NOMO-1 (cell line): ENCODE measurements at regions not wholly inside any gene's neighbourhood (a gene's known extent, or its start where the extent isn't known, plus 50 kb on each side); places are given as distances from the start of the nearest gene placed in this dataset.

Experiments
- DNase-seq, 2 experiments: peaks; one replicate each; lab custom pipeline; 2025; ENCODE audit not compliant: unreplicated experiment in 2 of 2; lab: John Stamatoyannopoulos, UW

DNA sequence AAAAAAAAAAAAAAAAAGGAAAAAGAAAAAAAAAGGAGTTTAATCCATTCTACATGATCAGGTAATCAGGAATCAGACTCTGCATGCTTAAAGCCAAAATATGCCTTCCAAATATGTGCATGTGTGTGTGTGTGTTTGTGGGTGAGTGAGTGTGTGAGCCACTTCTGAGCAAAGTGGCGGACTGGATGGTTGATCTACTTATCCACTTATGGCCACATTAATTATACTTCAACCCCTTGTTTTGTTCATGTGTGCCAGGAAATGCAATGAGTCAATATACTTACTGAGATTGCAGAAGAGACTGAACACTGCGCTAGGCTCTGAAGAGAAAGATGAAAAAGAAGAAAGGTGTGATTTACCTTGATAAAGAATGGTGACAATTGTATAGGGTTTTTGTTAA, 586.5 kb upstream of the NXPH2 start:
- DNase-seq, result no peak

DNA sequence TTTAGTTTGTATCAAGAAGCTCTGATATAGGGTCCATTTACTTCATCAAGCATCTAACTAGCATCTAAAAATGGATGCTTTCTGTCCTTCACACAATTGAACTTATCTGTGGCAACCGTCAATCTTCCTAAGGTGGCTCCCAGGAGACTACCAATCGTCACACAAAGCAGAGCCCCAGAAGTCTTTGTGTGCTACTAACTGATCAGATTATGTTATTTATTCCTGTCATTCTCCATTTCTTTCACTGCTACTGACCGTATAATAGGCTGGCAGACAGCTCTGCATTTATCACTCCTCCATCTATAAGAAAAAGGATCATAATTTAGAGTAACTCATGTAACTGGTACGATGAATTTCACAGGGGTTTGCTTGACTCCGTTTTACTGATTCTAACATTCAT, 585.0 kb upstream of the NXPH2 start:
- no peak for DNase-seq

DNA sequence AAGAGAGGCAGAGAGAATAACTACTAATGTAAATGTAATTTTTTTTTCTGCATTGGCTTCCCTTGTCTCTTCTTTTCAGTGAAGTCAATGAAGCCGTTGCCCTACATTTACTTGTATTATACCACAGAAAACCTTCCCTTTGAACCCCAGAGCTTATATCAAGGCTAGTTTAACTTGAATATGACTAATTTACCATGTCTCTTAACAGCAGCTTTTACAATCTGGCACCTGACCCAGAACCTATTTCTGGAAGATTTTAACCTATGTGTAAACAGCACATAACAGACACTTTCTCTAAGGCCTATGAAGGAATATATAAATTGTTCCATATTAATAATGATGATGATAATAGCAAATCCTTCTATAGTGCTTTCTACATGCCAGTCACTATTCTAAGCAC, 580.5 kb upstream of the NXPH2 start:
- no peak for DNase-seq

DNA sequence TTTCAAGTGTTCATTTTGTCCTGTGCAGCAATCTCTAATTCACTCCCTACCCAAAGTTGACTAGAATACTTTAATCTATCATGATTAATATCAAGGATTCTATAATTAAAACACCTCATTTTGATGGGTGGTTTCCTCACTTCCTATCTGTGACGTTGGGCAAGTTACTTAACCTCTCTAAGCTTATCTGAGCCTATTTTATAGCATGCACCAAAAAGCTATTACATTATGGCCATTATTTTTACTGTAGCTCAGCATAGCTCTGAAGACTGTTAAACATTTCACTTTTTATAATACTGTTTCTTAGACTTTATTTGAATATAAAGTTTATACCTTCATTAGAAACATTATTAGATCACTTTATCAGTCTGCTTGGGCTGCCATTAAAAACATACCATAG, 579.6 kb upstream of the NXPH2 start:
- no peak for DNase-seq

DNA sequence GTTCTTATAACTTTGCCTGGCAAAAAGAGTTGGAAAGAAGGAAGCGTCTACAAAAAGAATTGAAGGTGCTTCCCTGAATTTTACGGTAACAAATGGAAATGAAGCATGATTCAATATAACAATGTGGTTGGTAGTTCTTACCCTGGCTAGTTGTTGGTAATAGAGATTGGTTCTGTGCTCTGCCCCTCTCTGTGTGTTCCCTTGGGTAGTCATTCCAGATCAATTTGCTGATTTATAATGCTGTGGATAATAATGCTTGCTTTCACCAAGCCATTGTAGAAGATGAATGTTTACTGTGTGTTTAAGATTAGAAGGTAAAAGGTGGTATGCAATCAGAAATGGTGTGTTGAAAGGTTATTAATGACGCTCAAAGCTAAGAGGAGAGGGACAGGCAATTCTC, 577.8 kb upstream of the NXPH2 start:
- no peak for DNase-seq

DNA sequence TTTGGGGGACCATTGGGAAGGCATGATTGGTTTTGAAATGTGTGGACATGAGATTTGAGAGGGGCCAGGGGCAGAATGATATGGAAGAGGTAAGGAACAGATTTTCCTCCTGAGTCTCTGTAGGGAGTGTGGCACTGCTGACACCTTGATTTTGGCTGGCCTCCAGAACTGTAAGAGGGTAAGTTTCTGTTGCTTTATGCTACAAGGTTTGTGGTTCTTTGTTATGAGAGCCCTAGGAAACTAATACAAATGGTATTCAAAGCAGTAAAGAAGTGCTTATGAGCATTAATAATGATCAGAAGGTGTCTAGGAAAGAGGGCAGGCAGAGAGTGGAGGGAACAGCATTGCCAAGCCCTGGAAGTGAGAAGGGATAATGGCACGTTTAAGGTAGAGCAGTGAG, 574.3 kb upstream of the NXPH2 start:
- no peak for DNase-seq

DNA sequence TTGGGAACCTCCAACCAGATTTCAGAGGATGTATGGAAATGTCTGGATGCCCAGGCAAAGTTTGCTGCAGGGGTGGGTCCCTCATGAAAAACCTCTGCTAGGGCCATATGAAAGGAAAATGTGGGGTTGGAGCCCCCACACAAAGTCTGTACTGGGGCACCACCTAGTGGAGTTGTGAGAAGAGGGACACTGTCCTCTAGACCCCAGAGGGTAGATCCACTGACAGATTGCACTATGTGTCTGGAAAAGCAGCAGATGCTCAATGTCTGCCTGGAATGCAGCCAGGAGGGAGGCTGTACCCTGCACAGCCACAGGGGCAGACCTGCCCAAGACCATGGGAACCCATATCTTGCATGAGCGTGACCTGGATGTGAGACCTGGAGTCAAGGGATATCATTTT, 573.7 kb upstream of the NXPH2 start:
- DNase-seq, result no peak

DNA sequence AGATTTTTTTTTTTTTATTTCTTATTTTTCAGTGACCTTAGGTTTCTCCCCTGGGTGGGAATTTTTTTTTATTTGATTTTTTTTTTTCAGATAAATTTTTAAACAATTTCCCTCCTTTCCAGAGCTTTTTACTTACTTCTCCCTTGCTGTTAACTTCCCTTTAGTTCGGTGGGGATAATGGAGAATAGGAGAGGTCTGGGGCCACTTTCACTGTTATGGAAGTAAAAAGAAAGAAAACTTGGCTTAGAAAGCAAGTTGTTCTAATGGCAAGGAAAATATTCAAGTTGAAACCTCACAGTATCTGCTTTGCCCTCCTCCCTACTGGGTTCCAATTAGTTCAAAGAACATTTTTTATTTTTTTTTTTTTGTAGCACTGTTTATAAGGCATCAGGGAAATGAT, 537.1 kb upstream of the NXPH2 start:
- DNase-seq, result no peak

DNA sequence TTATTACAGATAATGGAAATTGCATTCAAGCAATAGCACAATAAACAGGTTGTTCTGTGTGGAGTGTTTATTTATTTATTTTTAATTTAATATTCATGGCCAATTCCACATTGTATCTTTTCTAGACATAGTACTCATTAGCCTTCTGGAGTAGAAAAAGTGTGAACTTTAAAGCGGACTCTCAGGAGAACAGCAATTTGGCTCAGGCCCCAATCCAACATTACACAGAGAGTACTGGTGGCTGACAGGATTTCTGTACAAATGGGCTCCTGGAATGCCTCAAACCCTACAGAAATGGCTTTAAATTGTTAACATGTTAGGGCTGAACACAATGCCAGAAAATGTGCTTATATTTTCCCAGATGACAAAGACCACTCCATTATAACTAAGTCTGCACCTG, 533.9 kb upstream of the NXPH2 start:
- DNase-seq, result no peak

DNA sequence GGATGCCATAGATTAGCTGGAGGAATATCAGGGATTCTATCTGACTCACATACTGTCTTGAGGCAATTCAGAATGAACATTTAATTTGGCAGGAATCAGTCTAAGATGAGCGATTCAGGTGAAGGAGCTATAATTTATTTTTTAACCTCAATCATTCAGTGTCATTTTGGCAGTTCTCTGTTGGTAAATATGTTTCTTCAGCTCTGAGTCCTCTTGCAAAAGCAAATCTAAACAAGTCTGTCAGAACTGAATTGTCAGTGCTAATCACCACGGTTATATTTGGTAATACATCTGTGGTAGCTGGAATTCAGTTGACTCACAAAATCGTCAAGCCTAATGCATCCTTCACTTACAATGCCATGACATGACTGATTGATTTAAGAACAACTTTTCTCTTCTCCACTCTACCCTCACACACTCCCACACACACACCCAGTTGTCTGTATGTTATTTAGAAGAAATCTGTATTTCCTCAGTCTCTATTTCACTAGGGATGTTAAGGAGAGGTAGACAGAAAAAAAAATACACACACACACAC, 516.6 kb upstream of the NXPH2 start:
- DNase-seq, result peak in 1 of 2 experiments; percentile 0

DNA sequence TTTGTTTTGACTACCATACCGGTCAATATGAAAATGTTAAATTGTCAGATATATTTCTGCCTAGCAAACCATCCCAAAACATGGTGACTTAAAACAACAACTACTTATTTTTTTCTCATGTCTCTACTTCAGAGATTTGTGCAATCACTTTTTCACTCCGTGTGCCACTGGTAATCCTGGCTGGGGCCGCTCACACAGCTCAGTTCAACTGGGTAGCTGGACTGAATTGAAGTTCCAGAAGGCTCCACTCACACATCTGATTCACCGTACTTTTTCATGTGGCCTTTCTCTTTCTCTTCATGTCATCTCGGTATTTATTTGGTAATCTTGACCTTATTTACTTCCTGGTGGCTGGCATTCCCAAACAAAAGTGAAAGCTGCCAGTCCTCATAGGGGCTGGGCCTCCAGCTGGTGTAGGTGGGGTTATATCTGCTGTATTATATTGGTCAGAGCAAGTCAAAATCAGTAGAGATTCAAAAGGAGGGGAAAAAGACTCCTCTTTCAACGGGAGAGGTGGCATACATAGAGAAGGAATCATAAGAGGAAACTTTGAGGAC, 513.9 kb upstream of the NXPH2 start:
- DNase-seq, result no peak

DNA sequence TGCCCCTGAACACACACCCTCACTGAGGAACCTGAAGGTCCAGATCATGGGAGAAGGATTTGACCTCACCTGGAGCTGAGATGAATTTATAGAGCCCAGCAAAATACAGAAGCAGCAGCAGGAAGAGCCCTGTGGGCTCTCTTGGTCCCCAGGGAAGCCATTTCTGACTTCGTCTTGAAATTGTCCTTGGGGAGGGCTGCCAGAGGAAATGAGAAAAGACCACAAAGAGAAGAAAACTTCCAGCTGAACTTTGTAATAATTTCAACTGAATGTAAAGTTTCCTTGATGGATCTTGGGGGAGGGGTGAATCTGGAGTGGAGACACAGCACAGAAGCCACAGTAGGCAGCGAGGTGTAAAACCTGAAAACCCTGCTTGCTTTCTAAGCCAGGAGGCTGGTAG, 500.9 kb upstream of the NXPH2 start:
- no peak for DNase-seq

DNA sequence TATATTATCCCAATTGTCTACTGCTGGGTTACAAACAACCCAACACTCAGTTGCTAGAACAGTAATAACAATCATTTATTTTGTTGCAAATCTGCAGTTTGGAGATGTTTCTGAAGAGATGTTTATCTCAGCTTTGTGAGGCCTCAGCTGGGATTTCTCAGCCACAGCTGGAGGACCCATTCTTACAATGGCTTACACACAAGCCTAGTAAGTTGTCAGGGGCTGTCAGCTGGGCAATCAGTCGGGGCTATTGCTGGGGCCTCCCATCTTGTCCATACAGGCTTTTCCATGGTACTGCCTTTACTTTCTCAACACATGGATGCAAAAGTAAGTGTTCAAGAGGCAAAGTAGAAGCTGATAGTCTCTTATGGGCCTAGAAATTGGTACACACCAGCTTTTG, 491.7 kb upstream of the NXPH2 start:
- no peak for DNase-seq

DNA sequence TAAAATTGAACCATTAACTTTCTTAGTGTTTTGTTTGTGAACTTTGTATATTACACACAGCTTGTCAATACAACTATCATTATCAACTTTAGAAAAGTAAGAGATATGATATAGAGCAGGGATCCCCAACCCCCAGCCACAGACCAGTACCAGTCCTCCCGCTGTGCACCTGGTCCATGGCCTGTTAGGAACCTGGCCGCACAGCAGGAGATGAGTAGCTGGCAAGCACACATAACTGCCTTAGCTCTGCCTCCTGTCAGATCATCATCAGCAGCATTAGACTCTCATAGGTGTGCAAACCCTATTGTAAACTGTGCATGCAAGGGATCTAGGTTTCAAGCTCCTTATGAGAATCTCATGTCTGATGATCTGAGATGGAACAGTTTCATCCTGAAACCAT, 491.0 kb upstream of the NXPH2 start:
- DNase-seq, result no peak

DNA sequence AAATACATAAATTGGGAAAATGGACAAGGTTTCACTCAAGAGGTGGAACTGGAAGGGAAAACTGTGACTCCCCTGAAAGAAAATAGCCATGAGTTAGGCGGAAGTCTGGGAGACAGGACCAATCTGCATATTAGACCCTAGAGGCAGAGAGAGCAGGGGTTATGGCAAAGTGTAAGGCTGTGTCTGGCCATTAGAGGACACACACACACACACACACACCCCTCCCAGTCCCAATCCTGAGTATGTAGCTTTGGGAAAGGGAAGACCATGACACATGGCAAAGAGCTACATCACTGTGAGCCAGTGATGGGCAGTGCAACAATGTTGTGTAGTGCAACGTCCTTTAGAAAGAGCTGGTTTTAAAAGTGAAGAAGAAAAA, 479.9 kb upstream of the NXPH2 start:
- no peak for DNase-seq

DNA sequence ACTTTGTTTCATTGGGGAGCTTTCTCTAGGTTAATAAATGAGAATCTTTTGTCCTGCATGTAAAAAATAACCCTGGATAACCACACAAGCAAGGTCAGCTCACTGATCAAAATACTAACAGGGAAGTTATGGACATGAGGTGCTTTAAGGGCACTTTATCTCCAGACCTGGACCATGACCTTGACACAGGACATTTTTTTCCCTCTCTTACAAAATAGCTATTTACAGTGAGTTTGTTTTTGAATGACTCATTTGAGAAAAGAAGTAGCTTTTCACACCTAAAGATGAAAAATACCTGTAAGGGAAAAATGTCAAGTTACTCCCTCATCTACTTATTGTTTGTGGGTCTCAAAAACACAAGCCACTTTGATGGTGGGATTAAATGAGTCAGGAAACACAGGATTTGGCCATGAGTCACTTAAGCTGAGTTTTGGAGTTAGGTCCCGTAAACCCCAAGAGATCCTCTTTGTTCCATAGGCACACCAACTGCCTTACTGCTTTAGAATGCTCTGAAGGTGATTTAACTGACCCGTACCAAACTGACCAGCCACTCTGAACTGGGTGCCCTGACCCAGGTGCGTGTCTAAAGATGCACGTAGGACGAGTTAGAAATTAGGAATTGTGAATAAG, 479.3 kb upstream of the NXPH2 start:
- DNase-seq, result no peak

DNA sequence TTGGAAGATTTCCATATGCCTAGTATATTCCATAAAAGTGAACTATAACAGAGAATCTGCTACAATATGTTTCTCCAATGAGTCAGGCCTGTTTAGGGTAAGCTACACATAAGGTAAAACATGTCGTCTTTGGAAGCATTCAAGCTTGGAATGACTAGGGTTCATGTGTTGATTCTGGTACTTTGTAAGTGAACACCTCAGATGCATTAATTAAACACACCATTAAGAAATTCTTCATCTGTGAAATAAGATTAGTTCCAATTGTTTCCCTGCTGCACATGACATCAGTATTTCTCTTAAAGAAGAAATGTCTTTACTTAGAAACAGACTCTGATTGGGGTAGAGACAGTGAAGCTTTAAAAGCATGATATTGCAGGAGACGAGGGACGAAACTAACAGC, 461.1 kb upstream of the NXPH2 start:
- no peak for DNase-seq

DNA sequence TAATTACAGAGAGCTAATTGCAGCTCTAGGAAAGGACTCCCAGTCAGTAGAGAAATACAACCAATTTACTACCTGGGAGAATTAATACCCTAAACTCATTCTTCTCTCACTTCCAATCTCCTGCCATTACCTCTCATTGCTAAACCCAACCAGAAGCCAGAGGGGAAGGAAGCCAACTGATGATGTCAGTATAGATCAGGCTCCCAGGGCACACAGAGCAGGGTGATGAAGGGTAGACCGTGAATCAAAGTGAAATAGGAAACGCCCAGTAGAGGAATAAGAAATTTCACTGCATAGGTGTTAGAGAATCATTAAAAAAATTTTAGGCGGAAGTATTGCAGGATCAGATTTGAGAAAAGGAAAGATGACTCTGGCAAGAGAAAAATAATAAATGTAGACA, 456.8 kb upstream of the NXPH2 start:
- DNase-seq, result no peak

DNA sequence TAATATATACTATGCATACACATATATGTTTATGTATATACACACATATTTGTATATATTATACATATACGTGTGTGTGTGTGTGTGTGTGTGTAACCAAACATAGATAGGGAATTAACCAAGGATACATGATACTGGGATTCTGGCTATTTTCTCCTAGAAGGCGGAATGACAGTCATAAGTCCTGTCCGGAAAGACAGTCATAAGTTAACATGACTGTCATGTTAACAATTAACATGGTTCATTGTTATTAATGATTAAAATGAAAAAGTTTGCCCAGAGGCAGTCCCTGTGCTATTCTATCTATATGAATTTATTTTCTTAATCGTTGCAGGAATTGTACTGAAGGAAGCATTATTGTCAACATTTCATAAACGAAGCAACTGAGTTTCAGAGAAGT, 450.7 kb upstream of the NXPH2 start:
- no peak for DNase-seq

DNA sequence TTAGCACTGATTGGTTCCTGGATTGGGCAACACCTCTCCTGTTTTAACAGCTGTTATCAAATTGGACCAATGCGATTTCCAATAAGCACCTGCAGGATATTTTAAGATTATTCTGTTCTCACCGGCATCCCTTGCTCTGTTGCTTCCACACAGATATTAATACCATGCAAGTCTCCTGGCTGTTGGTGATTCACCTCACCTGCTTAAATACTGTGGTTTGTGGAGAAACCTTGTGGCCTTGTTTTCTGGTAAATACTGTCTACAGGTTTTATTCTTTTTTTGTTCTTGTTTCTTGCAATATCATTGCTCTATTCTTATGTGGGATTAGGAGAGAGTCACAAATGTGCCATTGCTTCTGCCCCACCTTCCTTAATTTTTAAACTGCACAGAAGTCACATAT, 448.1 kb upstream of the NXPH2 start:
- no peak for DNase-seq

DNA sequence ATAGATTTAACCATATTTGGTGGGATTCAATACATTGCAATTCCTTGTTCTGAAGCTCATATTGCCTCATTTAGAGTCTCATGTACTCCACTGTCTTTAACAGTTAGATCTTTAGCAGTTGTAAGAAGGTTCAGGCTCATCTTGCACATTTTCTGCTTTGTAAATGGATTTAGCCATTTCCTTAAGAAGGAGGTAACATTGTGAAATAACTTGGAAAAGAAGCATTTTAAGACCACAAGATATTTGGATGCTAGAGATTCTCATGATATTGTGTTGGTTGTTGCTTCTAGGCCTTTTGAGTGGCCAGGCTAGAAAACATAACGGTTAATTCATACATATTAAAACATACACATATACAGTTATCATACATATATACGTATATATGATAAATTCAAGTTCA, 445.8 kb upstream of the NXPH2 start:
- no peak for DNase-seq

DNA sequence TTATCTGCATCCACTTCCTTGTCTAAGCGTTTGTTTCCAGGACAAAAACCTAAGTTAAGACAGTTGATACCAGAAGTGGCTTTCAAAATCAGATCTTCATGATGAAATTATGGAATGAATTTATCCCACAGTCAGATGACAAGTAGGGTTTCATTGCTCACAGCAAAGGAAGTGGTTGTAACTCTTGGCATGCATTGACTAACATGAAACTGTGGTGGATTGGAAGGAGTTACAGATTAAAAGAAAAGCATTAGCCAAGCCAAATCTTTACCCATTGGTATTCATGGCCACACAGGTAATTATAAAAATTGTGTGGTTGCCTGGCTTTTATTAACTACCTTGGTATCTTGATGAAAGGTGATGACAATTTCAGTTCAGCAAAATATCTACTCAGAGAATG, 438.0 kb upstream of the NXPH2 start:
- no peak for DNase-seq

DNA sequence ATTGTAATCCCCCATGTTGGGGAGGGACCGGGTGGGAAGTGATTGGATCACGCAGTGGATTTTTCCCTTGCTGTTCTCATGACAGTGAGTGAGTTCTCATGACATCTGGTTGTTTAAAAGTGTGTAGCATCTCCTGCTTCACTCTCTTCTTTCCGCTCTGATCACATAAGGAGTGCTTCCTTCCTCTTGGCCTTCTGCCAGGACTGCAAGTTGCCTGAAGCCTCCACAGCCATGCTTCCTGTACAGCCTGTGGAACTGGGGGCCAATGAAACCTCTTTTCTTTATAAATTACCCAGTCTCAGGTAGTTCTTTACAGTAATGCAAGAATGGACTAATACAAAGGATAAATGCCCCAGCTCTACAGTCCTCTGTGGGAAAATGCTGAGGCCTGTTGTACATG, 437.5 kb upstream of the NXPH2 start:
- no peak for DNase-seq
